HL-60 (cell line): ENCODE measurements at regions not wholly inside any gene's neighbourhood (a gene's known extent, or its start where the extent isn't known, plus 50 kb on each side); places are given as distances from the start of the nearest gene placed in this dataset.

Experiments used
- CTCF ChIP-seq: IDR thresholded peaks from one replicate; pipeline ENCODE4 v1.5.1; 2011; ENCODE audit warnings: low read length, control low read depth, inconsistent platforms; ENCODE audit not compliant: insufficient read depth
- POLR2AphosphoS5 ChIP-seq: IDR thresholded peaks from 2 replicates; pipeline ENCODE4 v1.6.1; 2012; ENCODE audit warnings: low read depth

- TF ChIP-seq CTCF: no peak
- no peak for TF ChIP-seq POLR2AphosphoS5
Measured at GRCh38 chr6:167704396-167704901, 122.3 kb upstream of the AFDN start.
